DND-41 (cell line): ENCODE measurements at regions not wholly inside any gene's neighbourhood (a gene's known extent, or its start where the extent isn't known, plus 50 kb on each side); places are given as distances from the start of the nearest gene placed in this dataset.

Experiments
- ATAC-seq: fragments of 200-7000 bp; cut with Tn5 transposase; 3 replicates; pipeline ENCODE4 v1.9.1; 2021; ENCODE audit warnings: low read depth; ENCODE audit not compliant: insufficient read depth
- DNase-seq: peaks from one replicate; pipeline ENCODE4 v3.0.0-alpha.2; 2020
- H2AFZ ChIP-seq: 2 replicates; pipeline ENCODE4 v1.6.0; 2012; ENCODE audit warnings: low read depth, low read length
- H3K27ac ChIP-seq: 2 replicates; pipeline ENCODE4 v1.5.1; 2012; ENCODE audit warnings: low read length, inconsistent platforms
- H3K27me3 ChIP-seq: fragments of 200-600 bp; sonication (generic); 2 replicates; pipeline ENCODE4 v1.6.0; 2012; ENCODE audit warnings: low read length, mild to moderate bottlenecking, inconsistent platforms; ENCODE audit not compliant: insufficient read depth, poor library complexity
- H3K36me3 ChIP-seq: 2 replicates; pipeline ENCODE4 v1.5.1; 2012; ENCODE audit warnings: low read length, inconsistent platforms; ENCODE audit not compliant: insufficient read depth
- H3K4me1 ChIP-seq: 2 replicates; pipeline ENCODE4 v1.5.1; 2012; ENCODE audit warnings: mild to moderate bottlenecking, low read length; ENCODE audit not compliant: insufficient read depth
- H3K4me2 ChIP-seq: 2 replicates; pipeline ENCODE4 v1.6.0; 2012; ENCODE audit warnings: mild to moderate bottlenecking, moderate library complexity, low read length, inconsistent platforms; ENCODE audit not compliant: insufficient read depth
- H3K4me3 ChIP-seq, 2 experiments: fragments of 200-600 bp in 1 of 2; shearing (Covaris generic) in 1 of 2; 2 replicates each; pipeline ENCODE4 v1.5.1; 2012 to 2016; ENCODE audit warnings: inconsistent platforms in 2 of 2, low read length in 2 of 2, mild to moderate bottlenecking in 2 of 2, low read depth in 1 of 2, moderate library complexity in 1 of 2
- H3K79me2 ChIP-seq: 2 replicates; pipeline ENCODE4 v1.6.0; 2012; ENCODE audit warnings: low read length, inconsistent platforms; ENCODE audit not compliant: insufficient read depth
- H3K9ac ChIP-seq: 2 replicates; pipeline ENCODE4 v1.6.0; 2012; ENCODE audit warnings: low read depth, mild to moderate bottlenecking, inconsistent platforms, low read length, moderate library complexity
- H3K9me3 ChIP-seq: 2 replicates; pipeline ENCODE4 v1.5.1; 2012; ENCODE audit warnings: low read length, moderate library complexity, mild to moderate bottlenecking, inconsistent platforms; ENCODE audit not compliant: insufficient read depth, severe bottlenecking
- H4K20me1 ChIP-seq: 2 replicates; pipeline ENCODE4 v1.6.0; 2012; ENCODE audit warnings: low read length; ENCODE audit not compliant: insufficient read depth
- EZH2 ChIP-seq: IDR thresholded peaks from 3 replicates; pipeline ENCODE4 v1.6.1; 2012; ENCODE audit warnings: borderline replicate concordance, low read depth, mild to moderate bottlenecking, moderate library complexity, low read length, inconsistent platforms; ENCODE audit not compliant: severe bottlenecking
- TF ChIP-seq, protein P1 (sequence below): IDR thresholded peaks from 2 replicates; pipeline ENCODE4 v1.5.1; 2012; ENCODE audit warnings: borderline replicate concordance, low read length, moderate library complexity, mild to moderate bottlenecking; ENCODE audit not compliant: poor library complexity, severe bottlenecking; ENCODE audit errors: extremely low read depth

DNA sequence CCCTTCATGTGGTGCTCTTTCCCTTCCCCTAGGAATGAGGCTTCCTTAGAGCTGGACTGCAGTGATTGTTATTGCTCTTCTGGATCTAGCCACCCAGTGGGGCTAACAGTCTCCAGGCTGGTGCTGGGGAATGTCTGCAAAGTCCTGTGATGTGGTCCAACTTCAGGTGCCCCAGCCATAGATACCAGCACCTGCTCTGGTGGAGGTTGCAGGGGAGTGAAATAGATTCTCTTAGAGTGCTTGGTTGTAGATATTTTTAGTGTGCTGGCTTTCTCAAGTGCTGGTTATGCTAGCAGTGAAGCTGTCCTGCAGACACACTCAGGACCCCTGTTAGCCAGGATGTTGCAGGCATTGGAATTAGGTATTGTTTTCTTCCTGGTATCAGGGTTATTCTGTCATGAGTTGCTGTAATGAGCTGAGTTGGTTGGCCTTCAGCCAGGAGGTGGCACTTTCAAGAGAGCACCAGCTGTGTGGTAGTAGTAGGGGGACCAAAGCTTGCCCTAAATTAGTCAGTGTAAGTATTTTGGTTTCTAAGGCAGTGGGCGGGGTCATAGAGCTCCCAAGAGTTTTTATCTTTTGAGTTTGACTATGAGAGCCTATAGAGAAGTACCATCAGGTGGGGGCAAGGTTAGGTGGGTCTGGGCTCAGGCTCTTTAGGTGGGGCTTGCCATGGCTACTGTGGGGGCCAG is 317.5 kb upstream of the SGO1 start:
- no peaks in the 10 kb centered on the region for H3K9me3 ChIP-seq
- H3K79me2 ChIP-seq = no peaks in the 10 kb centered on the region
- H4K20me1 ChIP-seq = no peaks in the 10 kb centered on the region
- H3K36me3 ChIP-seq = no peaks in the 10 kb centered on the region
- H3K9ac ChIP-seq = no peak overlapping the region
- DNase-seq (no peak), ATAC-seq (no peak)
- H3K4me3 ChIP-seq = no peak overlapping the region
- H2AFZ ChIP-seq = no peak overlapping the region
- H3K27ac ChIP-seq = no peak overlapping the region
- TF ChIP-seq, protein P1, sequence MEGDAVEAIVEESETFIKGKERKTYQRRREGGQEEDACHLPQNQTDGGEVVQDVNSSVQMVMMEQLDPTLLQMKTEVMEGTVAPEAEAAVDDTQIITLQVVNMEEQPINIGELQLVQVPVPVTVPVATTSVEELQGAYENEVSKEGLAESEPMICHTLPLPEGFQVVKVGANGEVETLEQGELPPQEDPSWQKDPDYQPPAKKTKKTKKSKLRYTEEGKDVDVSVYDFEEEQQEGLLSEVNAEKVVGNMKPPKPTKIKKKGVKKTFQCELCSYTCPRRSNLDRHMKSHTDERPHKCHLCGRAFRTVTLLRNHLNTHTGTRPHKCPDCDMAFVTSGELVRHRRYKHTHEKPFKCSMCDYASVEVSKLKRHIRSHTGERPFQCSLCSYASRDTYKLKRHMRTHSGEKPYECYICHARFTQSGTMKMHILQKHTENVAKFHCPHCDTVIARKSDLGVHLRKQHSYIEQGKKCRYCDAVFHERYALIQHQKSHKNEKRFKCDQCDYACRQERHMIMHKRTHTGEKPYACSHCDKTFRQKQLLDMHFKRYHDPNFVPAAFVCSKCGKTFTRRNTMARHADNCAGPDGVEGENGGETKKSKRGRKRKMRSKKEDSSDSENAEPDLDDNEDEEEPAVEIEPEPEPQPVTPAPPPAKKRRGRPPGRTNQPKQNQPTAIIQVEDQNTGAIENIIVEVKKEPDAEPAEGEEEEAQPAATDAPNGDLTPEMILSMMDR = no peak
- TF ChIP-seq EZH2 = no peak
- no peak overlapping the region for H3K4me2 ChIP-seq
- no peaks in the 10 kb centered on the region for H3K27me3 ChIP-seq
- no peaks in the 10 kb centered on the region for H3K4me1 ChIP-seq

DNA sequence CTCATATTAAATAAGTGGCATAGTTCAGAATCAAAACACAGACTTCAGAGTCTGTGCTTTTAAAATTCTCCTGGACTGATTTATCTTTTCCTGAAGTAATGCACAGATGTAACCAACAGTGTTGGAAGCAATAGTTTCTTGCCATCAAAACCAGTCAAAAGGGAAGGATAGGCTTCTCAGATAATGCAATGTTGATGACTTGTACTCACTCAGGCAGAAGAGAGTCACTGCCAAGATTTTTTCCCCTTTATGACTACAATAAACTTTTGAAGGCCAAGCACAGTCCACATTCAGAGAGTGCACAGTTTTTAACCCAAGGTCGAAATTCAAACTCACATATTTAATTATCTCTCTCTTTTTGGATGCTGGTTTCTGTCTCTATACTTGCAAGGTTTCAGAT is 305.0 kb upstream of the SGO1 start:
- TF ChIP-seq, protein P1 = no peak
- no peak for TF ChIP-seq EZH2
- H3K4me3 ChIP-seq = no peak overlapping the region
- DNase-seq (no peak), ATAC-seq (no peak)
- no peak overlapping the region for H3K4me2 ChIP-seq
- H2AFZ ChIP-seq = no peak overlapping the region
- no peaks in the 10 kb centered on the region for H3K9me3 ChIP-seq
- H4K20me1 ChIP-seq = no peaks in the 10 kb centered on the region
- no peaks in the 10 kb centered on the region for H3K27me3 ChIP-seq
- no peak overlapping the region for H3K9ac ChIP-seq
- no peak overlapping the region for H3K27ac ChIP-seq
- no peaks in the 10 kb centered on the region for H3K36me3 ChIP-seq
- H3K79me2 ChIP-seq = no peaks in the 10 kb centered on the region
- H3K4me1 ChIP-seq = no peaks in the 10 kb centered on the region

DNA sequence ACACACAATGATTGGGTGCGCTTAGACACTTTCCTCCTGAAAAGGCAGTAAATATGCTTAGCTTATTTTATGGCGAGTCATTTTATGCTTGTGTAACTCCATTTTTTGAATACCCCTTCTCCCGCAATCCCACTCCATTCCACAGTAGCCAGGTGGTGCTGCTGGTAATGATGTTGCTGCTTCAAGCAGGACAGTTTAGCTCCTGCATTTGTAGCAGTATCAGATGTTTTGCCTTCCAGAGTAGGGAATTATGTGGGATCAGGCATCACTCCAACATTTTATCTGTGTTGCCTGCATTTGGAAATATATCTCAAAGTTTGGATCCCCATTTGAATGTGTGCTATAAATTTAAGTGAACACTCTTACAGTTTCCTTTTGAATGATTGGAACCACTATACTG is 302.1 kb upstream of the SGO1 start:
- H2AFZ ChIP-seq = no peak overlapping the region
- H3K27ac ChIP-seq = no peak overlapping the region
- no peaks in the 10 kb centered on the region for H3K27me3 ChIP-seq
- H3K4me1 ChIP-seq = no peaks in the 10 kb centered on the region
- no peak overlapping the region for H3K9ac ChIP-seq
- H3K4me2 ChIP-seq = no peak overlapping the region
- ATAC-seq = no peak
- TF ChIP-seq, protein P1 = no peak
- TF ChIP-seq EZH2 = no peak
- no peaks in the 10 kb centered on the region for H4K20me1 ChIP-seq
- no peaks in the 10 kb centered on the region for H3K36me3 ChIP-seq
- no peak overlapping the region for H3K4me3 ChIP-seq
- H3K79me2 ChIP-seq = no peaks in the 10 kb centered on the region
- no peak for DNase-seq
- no peaks in the 10 kb centered on the region for H3K9me3 ChIP-seq
